ENCODE measurements at regions not wholly inside any gene's neighbourhood (a gene's known extent, or its start where the extent isn't known, plus 50 kb on each side); places are given as distances from the start of the nearest gene placed in this dataset.

DNA sequence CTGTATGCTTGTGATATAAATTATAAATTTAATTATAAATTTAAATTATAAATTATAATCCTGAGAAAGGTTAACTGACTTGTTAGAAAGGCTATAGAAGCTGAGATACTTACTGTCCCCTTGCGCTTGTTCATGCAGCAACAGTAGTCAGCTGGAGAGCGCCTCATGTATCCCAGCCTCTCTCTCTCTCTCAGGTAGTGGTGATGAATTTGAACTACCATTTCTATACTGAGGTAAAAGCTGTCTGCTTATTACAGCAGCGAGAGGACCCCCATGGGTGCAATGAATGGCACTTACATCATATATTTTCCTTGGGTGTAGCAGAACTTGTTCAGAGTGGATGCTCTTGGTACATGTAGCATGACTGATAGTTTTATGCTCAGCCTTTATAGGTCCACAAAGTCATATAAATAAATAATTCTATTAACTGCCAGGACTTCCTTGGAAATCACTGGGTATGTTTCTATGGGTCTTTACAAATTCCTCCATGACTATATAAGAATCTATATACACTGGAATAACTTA is 1308.7 kb downstream of the REEP3 start:
- TF ChIP-seq KLF1 (tag by site-specific recombination; IDR thresholded peaks at IDR 0.05) (no peak), ZNF274 (IDR thresholded peaks at IDR 0.05; ENCODE audit: low read length) (no peak), ZNF274 (tag by site-specific recombination; IDR thresholded peaks at IDR 0.05; ENCODE audit: borderline replicate concordance) (no peak), ZBTB49 (tag by site-specific recombination; IDR thresholded peaks at IDR 0.05; ENCODE audit: low read depth) (no peak), KLF7 (tag by site-specific recombination; IDR thresholded peaks at IDR 0.05; ENCODE audit: borderline replicate concordance) (no peak), ZNF416 (tag by site-specific recombination; IDR thresholded peaks at IDR 0.05) (no peak), ZBTB8A (tag by site-specific recombination; IDR thresholded peaks at IDR 0.05) (no peak), ZNF132 (tag by site-specific recombination; IDR thresholded peaks at IDR 0.05; ENCODE audit: borderline replicate concordance) (no peak), ZFP3 (tag by site-specific recombination; IDR thresholded peaks at IDR 0.05; ENCODE audit: low read depth) (no peak), ZNF561 (tag by site-specific recombination; IDR thresholded peaks at IDR 0.05; ENCODE audit: borderline replicate concordance) (no peak), ZSCAN4 (tag by site-specific recombination; IDR thresholded peaks at IDR 0.05) (no peak)
- TF ChIP-seq, protein P1, sequence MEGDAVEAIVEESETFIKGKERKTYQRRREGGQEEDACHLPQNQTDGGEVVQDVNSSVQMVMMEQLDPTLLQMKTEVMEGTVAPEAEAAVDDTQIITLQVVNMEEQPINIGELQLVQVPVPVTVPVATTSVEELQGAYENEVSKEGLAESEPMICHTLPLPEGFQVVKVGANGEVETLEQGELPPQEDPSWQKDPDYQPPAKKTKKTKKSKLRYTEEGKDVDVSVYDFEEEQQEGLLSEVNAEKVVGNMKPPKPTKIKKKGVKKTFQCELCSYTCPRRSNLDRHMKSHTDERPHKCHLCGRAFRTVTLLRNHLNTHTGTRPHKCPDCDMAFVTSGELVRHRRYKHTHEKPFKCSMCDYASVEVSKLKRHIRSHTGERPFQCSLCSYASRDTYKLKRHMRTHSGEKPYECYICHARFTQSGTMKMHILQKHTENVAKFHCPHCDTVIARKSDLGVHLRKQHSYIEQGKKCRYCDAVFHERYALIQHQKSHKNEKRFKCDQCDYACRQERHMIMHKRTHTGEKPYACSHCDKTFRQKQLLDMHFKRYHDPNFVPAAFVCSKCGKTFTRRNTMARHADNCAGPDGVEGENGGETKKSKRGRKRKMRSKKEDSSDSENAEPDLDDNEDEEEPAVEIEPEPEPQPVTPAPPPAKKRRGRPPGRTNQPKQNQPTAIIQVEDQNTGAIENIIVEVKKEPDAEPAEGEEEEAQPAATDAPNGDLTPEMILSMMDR (tag by site-specific recombination; IDR thresholded peaks at IDR 0.05): no peak
- TF ChIP-seq, protein P2, sequence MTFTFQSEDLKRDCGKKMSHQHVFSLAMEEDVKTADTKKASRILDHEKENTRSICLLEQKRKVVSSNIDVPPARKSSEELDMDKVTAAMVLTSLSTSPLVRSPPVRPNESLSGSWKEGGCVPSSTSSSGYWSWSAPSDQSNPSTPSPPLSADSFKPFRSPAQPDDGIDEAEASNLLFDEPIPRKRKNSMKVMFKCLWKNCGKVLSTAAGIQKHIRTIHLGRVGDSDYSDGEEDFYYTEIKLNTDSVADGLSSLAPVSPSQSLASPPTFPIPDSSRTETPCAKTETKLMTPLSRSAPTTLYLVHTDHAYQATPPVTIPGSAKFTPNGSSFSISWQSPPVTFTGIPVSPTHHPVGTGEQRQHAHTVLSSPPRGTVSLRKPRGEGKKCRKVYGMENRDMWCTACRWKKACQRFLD (tag by site-specific recombination; IDR thresholded peaks at IDR 0.05): no peak
